ENCODE measurements at regions not wholly inside any gene's neighbourhood (a gene's known extent, or its start where the extent isn't known, plus 50 kb on each side); places are given as distances from the start of the nearest gene placed in this dataset.
"Not testable (repeated sequence)": the region's sequence is repeated elsewhere in the genome, so short reads cannot be mapped to it uniquely, and the experiment has no call there.

GRCh38 chrX:1903236-1903935, 288.5 kb downstream of the ASMT start:
- DNase-seq (ENCODE audit: low read depth) = no peak

GRCh38 chrX:1904663-1905218, 289.9 kb downstream of the ASMT start:
- no peak for DNase-seq (ENCODE audit: low read depth)

GRCh38 chrX:1906028-1906427, 291.2 kb downstream of the ASMT start:
- DNase-seq (ENCODE audit: low read depth) = no peak

DNA sequence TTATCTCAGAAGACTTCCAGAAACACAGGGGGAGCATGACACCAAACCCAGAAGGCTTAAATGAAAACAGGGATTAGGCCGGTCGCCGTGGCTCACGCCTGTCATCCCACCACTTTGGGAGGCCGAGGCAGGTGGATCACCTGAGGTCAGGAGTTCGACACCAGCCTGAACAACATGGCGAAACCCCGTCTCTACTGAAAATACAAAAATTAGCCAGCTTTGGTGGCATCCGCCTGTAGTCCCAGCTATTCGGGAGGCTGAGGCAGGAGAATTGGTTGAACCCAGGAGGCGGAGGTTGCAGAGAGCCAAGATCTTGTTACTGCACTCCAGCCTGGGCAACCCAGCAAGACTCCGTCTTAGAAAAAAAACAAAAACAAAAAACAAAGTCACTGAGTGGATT, 294.1 kb downstream of the ASMT start:
- DNase-seq (ENCODE audit: low read depth) = not testable (repeated sequence)

DNA sequence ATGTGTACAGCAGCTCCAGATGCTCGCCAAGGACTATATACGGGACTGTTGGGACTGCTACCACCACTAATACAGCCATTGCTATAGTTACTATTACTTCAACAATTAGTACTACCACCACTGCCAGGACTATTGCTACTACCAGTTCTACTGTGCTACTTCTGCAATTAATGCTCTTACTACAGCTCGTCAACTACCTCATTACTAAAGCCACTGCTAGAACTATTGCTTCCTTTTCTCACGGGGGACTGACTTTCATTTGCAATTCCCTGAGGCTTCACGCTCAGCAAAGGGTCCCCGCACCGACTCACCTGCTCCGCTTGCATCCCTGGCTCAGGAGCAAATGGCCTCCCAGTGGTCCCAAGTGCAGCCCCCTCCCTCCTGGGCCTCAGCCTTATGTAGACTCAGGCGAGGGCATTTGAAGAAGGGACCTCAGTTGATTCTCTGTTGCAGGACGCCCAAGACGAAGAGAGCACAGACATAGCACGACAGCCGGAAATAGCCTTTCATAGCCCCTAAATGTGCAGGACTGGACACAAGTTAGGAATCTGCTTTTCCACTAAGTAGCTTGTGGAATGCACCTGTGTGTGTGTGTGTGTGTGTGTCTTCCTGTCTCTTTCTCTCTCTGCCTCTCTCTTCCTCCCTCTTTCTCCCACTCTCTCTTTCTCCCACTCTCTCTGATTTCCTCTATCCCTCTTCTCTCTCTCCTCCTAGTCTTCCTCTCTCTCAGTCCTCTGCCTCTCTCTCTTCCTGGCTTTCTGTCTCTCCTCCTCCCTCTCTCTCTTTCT, 294.8 kb downstream of the ASMT start:
- DNase-seq (ENCODE audit: low read depth) = no peak

DNA sequence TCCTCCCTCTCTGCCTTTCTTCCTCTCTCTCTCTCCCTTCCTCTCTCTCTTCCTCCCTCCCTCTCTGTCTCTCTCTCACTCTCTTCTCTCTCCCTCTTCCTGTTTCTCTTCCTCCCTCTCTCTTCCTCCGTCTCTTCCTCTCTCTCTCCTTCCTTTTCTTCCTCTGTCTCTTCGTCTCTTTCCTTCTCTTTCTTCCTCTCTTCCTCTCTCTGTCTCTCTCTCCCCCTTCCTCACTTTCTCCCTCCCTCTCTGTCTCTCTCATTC, 295.3 kb downstream of the ASMT start:
- no peak for DNase-seq (ENCODE audit: low read depth)

DNA sequence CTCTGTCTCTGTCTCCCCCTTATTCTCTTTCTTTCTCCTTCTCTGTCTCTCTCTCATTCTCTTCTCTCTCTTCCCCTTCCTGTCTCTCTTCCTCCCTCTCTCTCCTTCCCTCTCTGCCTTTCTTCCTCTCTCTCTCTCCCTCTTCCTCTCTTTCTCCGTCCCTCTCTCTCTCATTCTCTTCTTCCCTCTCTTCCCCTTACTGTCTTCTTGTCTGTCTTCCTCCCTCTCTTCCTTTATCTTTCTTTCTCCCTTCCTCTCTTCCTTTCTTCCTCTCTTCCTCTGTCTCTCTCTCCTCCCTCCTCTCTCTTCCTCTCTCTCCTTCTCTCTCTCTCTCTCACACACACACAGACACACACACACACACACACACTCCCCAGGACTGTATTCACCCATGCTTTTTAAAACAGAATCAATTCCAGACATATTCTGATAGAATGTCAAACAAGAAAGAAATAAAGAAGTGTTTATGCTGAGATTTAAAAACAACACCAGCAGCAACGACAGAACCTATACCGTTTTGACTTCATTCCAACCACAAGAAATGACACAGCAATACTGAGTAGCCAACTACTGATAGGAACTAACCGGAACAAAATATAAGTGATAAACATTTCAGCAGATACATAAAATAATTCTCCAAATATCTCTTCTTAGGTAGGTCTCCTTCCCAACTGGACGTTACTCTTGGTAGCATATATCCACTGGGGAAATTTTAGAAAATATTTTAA, 296.7 kb downstream of the ASMT start:
- no peak for DNase-seq (ENCODE audit: low read depth)

GRCh38 chrX:1912193-1912592, 297.3 kb downstream of the ASMT start:
- DNase-seq (ENCODE audit: low read depth) = no peak

DNA sequence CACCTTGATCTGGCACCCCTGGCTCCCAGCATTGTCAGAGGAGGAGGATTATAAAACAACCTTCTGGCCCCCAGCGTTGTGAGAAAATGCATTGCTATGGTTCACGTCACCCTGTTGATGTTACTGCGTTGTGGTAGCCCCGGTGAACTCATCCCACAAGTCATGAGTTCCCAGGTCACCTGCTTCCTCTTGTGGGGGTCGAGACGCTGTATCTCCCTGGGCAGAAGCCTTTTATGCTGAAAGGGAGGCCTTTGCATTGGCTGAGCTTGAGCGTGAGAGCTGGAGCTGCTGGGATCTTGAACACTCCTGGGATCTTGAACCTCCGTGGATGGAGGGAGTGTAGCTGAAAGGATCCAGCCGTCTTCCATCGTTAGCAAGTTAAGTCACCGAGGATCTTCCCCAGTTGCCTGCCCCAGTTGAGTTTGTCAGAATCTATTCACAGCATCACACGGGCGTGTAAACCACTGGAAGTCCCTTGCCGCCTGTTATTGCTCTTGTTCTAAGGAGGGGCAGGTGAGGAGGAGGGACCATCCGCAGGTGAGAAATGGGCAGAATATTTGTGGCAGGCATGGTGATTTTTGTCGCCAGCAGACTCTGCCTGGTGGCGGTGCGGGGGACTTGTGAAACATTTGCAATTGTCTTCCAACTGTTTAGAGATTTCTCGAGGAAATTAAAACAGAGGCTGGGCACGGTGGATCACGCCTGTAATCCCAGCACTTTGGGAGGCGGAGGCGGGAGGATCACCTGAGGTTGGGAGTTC, 299.9 kb downstream of the ASMT start:
- no peak for DNase-seq (ENCODE audit: low read depth)

GRCh38 chrX:1918780-1919179, 303.9 kb downstream of the ASMT start:
- no peak for DNase-seq (ENCODE audit: low read depth)

GRCh38 chrX:1925053-1925481, 310.2 kb downstream of the ASMT start:
- no peak for DNase-seq (ENCODE audit: low read depth)

- DNase-seq (ENCODE audit: low read depth) = no peak
Observed at GRCh38 chrX:1928805-1929204, 313.9 kb downstream of the ASMT start.

- DNase-seq (ENCODE audit: low read depth) = no peak
Observed at GRCh38 chrX:1932231-1932630, 317.4 kb downstream of the ASMT start.

- no peak for DNase-seq (ENCODE audit: low read depth)
Observed at GRCh38 chrX:1933964-1934363, 319.1 kb downstream of the ASMT start.

DNA sequence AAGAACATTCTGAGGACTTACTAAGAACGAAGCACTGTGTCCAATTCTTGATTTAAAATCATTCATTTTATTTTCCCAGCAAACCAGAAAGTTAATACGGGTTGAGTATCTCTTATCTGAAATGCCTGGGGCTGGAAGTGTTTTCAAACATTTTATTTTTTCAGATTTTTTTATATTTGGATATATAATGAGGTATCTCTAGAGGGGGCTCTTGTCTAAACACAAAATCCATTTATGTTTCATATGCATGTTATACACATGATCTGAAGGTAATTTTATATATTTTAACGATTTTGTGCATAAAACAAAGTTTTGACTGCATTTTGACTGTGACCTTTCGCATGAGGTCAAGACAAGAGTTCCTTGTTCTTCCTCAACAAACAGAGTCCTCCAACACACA, 320.9 kb downstream of the ASMT start:
- no peak for DNase-seq (ENCODE audit: low read depth)

GRCh38 chrX:1938190-1938589, 323.3 kb downstream of the ASMT start:
- DNase-seq (ENCODE audit: low read depth) = no peak

- no peak for DNase-seq (ENCODE audit: low read depth)
Observed at GRCh38 chrX:1941321-1941720, 326.5 kb downstream of the ASMT start.

DNA sequence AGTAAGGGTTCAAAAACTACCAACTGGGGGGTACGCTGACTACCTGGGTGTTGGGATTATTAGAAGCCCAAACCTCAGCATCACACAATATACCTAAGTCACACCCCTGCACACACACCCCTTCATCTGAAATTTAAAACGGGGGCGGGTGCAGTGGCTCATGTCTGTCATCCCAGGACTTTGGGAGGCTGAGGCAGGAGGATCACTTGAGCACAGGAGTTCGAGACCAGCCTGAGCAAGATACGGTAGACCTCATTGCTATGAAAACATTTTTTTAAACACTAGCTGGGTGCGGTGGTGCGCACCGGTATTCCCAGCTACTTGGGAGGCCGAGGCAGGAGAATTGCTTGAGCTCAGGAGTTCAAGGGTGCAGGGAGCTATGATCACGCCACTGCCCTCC, 331.0 kb downstream of the ASMT start:
- no peak for DNase-seq (ENCODE audit: low read depth)

DNA sequence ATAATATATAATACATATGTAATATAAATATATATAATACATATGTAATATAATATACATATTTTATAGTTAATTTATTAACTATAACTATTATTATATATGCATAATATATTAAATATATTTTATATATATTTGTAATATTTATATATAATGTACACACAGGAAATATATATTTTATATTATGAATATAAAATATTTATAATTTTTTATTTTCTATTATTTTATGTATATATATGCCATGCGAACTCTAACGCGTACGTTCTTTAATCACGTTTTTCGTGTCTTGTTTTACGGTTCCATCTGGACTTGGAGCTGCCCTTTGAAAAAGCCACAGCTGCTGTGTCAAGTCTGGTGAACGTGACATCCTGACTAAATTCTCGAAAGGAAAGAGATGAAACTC, 332.1 kb downstream of the ASMT start:
- no peak for DNase-seq (ENCODE audit: low read depth)
